ENCODE measurements at regions not wholly inside any gene's neighbourhood (a gene's known extent, or its start where the extent isn't known, plus 50 kb on each side); places are given as distances from the start of the nearest gene placed in this dataset.
"Not testable (repeated sequence)": the region's sequence is repeated elsewhere in the genome, so short reads cannot be mapped to it uniquely, and the experiment has no call there.

DNA sequence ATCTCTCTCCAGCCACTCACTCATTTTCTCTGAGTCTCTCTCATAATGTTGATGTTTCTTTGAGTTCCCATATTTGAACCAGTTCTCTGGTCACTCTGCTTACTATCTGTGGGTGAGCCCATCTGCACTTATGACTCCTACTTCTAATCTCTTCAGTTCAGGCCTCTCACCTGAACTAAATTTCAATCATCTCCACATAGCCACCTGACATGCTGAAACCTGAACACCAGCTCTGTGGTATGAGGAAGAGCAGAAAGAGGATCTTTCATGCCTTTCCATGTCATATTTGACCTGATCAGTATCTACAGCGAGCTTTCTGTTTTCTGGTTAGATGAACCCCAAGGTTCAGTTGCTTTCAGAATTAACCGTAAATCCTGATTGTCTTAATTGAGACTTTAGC is 122.2 kb upstream of the ESX1 start:
- DNase-seq = no peak

DNA sequence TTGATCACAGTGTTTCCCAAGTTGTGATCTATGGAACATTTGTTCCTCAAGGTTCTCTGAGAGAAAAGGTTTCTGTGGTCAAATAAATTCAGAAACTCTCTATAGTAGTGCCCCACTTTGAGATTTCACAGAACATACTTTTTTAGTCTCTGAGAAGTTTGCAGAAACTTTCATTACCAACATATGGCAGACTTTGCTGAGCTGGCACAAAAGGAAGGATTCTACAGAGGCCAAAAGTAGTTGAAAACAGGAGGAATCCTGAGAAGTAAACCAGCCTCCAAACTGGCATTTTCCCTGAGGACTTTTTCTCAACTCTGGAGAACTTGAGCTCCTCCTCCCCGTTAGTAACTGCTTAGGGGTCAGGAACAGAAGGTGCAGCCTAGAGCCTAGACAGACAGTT is 117.8 kb upstream of the ESX1 start:
- DNase-seq = no peak

DNA sequence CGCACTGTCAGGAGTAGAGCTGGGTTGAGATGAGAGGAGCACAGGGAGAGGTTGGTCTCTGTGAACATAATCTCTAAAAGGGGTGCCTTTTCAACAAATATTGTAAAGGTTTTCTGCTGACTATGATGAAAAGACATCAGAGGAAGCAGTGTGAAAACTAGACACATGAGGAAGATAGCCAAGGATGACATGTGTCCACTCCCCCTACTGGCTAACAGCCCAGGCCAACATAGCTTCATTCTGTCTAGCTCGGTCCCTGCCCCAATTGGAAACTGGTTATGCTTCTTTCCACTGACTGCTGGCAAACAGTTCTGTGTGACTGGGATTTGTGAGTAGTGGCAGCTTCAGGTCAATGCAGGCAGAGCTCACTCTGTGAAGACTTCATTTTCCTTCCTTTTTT is 115.4 kb upstream of the ESX1 start:
- no peak for DNase-seq

- not testable (repeated sequence) for DNase-seq
These were observed 106.0 kb upstream of the ESX1 start for GRCh38 chrX:104360774-104361173.

DNA sequence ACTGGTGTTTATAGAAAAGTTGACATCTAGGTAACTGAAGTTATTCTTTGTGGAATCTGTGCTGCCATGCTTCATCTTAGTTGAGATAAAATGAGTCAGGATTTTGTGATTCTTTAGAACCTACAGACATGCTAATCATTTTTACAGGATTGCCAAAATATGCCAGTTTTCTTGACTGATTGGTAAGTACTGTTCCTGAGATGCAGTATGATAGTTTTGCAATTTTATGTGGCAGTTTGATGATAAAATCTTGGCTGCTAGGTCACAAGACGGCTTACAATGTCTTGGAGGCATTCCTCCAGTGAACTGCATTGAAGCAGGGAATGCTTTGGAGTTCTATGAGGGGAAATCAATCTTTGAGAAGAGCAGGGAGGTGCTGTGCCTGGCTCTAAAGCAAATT is 104.4 kb upstream of the ESX1 start:
- no peak for DNase-seq

DNA sequence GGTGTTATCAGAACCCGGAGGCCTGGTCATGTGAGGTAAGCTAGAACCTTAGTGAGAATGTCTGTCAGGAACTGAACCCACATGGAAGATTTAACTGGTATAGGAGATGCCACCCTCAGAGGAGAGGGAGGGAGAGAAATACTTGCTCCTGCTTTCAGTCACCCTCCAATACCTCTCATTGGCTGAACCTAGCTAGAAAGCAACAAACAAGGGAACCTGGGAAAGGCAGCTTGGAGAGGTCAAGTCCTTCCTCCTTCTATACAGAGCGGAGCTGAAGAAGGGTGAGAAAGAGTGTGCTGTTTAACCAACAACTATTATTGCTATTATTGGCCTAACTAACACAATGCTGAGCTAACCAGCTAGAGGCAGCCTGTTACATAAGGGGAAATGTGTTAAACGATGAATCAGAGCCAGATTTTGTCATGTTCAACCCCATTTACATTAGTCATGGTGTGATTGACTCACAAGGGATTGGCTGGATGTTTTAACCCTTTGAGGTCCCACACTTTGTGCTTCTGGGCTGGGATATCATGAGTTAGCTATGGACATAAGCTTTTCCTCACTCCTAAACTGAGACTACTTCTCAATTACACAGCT is 96.5 kb upstream of the ESX1 start:
- no peak for DNase-seq

GRCh38 chrX:104347860-104348259 is 93.1 kb upstream of the ESX1 start:
- no peak for DNase-seq

- peak; percentile 59 for DNase-seq
These were observed 88.8 kb upstream of the ESX1 start for GRCh38 chrX:104343428-104344129.

- no peak for DNase-seq
These were observed 87.3 kb upstream of the ESX1 start for GRCh38 chrX:104342065-104342464.

GRCh38 chrX:104335756-104336155 is 81.0 kb upstream of the ESX1 start:
- peak; percentile 3 for DNase-seq

GRCh38 chrX:104334971-104335370 is 80.2 kb upstream of the ESX1 start:
- no peak for DNase-seq

DNA sequence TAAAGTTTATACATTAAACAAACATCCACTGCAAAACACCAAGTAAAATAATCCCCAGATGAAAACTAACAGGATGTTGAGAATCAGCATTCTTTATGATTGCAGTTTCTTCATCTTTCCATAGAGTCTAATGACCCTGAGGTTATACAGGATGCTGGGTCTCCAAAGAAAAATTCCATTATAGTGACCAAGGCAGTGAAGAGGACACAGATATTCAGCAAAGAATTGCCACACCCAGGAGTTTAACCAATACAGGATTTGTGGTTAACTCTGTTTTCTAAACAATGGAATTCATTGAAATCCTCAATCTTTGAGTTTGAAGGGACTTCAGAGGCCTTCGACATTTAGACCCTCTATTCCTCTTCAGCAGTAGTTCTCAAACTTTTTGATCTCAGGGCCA is 76.2 kb upstream of the ESX1 start:
- DNase-seq = no peak

GRCh38 chrX:104329731-104330130 is 75.0 kb upstream of the ESX1 start:
- no peak for DNase-seq

DNA sequence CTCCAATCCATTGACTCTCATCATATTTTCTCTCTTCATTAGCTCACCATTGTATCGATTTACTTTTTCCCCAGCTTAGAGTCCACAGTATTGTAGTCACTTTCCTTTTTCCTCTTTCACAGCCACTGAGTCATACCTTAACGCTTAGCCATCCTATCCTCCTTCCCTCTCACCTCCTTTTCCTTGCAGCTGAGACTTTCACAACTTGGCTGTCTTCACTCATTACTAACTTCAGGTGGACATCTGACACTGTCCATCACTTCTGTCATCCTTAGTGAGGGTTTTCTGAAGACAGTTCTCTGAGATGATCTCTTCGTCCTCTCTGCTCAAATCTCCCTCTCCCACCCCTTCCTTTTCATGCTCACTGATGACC is 70.5 kb upstream of the ESX1 start:
- no peak for DNase-seq

DNA sequence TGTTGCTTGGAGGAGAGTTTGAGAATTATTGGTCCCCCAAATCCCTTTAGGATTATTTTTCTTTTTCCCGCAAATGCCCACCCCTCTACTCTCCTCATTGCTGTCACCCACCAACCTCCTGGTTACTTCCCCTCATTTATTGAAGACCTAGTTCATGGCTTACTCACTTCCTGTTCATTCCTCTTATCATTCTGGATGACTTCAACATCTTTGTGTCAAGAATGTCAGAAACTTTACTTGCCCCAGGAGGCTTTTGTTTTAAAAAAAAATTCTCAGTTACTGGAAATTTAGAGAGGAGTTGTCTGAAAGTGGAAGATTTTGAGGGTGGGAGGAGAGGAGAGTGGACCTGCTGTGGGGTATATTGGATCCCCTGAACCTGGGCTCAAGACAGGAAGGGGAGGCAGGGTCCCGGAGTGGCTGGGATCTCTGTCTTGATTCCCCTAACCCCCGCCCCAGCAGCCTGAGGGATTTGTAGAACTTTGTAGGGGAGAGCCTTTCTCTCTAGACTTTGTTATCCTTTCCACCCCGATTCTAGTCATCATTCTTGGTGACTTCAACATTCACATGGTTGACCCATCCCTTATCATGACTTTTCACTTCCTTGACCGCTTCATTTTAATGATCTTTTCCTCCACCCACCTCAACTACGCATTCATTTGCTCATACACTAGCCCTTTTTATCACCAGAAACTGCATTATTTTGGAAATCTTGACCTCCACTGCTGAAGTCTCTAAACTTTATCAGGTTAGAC is 69.9 kb upstream of the ESX1 start:
- no peak for DNase-seq

DNA sequence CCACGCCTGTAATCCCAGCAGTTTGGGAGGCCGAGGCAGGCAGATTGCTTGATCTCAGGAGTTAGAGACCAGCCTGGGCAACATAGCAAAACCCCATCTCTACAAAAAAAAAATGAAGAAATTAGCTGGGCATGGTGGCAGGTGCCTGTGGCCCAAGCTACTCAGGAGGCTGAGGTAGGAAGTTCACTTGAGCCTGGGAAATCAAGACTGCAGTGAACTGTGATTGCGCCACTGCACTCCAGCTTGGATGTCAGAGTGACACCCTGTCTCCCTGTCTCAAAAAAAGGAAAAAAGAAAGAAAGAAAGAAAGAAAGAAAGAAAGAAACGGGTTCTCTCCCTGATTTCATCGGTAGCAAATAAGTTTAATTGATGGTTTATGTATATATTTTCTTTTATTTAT is 64.6 kb upstream of the ESX1 start:
- no peak for DNase-seq

- no peak for DNase-seq
These were observed 63.7 kb upstream of the ESX1 start for GRCh38 chrX:104318330-104319009.

DNA sequence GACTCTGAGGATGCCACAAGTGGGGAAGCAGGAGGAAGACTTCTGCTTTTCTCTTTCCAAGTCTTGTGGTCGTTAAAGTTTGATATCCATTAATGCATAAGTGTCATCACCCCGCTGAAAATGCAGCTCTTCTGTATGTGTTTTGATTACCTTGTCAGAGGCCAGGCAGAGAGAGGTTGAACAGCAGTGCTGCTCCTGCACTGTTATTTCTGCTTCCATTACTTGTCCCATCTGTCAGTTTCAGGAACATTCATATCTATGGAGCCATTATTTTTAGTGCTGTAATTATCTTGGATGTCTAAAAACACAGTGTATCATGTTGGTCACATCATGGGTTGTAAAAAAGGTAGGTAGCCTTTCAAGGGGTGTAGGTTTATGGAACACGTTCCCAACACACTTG is 62.0 kb upstream of the ESX1 start:
- no peak for DNase-seq

DNA sequence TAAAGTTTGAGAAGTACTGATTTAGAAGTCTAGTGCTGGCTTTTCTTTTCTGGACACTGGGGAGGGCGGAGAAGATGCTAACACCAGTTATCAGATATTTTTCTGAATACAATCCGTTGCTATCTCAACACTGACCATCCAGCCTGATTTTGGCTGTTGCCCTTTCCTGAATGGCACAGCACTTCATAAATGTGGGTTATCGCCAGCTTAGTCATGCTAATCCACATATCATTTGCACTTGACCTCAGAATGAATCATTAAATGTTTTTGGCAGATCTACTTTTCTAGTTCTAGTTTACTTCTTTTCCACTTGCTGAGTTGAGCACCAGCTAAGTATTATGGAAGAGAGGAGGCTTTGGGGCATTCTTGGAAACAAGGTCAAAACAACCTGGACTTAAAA is 60.8 kb upstream of the ESX1 start:
- DNase-seq = no peak

GRCh38 chrX:104310657-104311254 is 56.0 kb upstream of the ESX1 start:
- DNase-seq = no peak

DNA sequence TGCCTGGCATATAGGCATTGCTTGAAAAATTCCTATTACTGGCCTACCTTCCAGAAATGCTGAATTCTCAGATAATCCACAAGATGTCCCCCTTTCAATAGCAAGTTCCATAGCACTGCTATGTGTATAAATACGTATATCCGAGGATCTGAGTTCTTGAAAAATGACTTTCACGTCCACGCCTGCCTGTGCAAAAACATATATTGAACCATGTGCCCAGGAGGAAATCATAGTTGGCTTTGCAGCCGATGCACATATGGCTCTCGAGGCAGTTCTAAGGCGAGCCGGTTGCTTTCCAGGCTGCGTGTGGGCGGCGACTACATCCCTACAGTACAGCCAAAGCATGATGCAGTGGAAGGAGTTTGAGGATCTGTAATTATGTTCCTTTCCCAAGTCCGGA is 55.4 kb upstream of the ESX1 start:
- DNase-seq = no peak

- DNase-seq = no peak
These were observed 54.4 kb upstream of the ESX1 start for GRCh38 chrX:104309169-104309568.

GRCh38 chrX:104307341-104307740 is 52.6 kb upstream of the ESX1 start:
- DNase-seq = no peak

Data from activated CD4-positive, alpha-beta T cell treated with anti-CD3 and anti-CD28 coated beads, Interleukin-2, amount 50 U/mL, for 16 hours (primary cell).